Astrocyte of the cerebellum (primary cell): ENCODE measurements at regions not wholly inside any gene's neighbourhood (a gene's known extent, or its start where the extent isn't known, plus 50 kb on each side); places are given as distances from the start of the nearest gene placed in this dataset.

ENCODE experiments used
- DNase-seq: peaks from one replicate; pipeline ENCODE4 v3.0.0-alpha.2; 2011; ENCODE audit warnings: low read depth
- H3K4me3 ChIP-seq: 2 replicates; pipeline ENCODE4 v1.5.1; 2011; ENCODE audit warnings: mild to moderate bottlenecking, low read depth, low read length, moderate library complexity
- in situ Hi-C: cut with HindIII; loops from 2 replicates; pipeline ENCODE4 v1.10.0; 2017; ENCODE audit warnings: low sequenced_read_pairs
- TF ChIP-seq, protein P1 (sequence below): IDR thresholded peaks from 2 replicates; pipeline ENCODE4 v1.5.1; 2012; ENCODE audit warnings: low read length, low read depth, moderate library complexity, mild to moderate bottlenecking; ENCODE audit errors: missing control alignments

DNA sequence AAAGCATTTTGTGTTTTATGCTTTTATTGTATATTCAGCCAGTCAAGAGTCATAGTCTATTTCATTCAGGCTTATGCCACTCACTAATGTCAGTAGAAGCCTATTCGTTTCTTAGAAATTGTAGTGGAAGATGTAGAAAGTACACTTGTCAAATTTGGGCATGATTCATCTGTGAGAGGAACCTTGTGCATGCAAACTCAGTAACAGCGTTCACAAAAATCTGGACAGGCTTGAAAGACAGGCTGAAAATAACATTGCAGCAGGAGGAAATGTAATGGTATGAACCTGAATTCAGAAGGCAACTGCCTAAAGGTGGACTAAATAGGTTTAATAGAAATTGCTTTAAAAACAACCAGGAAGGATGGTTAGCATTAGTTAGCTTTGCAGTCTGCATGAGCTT is 213.5 kb downstream of the CMPK2 start:
- H3K4me3 ChIP-seq: no peak overlapping the region
- in situ Hi-C loops: no loop called here
- TF ChIP-seq, protein P1, sequence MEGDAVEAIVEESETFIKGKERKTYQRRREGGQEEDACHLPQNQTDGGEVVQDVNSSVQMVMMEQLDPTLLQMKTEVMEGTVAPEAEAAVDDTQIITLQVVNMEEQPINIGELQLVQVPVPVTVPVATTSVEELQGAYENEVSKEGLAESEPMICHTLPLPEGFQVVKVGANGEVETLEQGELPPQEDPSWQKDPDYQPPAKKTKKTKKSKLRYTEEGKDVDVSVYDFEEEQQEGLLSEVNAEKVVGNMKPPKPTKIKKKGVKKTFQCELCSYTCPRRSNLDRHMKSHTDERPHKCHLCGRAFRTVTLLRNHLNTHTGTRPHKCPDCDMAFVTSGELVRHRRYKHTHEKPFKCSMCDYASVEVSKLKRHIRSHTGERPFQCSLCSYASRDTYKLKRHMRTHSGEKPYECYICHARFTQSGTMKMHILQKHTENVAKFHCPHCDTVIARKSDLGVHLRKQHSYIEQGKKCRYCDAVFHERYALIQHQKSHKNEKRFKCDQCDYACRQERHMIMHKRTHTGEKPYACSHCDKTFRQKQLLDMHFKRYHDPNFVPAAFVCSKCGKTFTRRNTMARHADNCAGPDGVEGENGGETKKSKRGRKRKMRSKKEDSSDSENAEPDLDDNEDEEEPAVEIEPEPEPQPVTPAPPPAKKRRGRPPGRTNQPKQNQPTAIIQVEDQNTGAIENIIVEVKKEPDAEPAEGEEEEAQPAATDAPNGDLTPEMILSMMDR: no peak
- DNase-seq: no peak

DNA sequence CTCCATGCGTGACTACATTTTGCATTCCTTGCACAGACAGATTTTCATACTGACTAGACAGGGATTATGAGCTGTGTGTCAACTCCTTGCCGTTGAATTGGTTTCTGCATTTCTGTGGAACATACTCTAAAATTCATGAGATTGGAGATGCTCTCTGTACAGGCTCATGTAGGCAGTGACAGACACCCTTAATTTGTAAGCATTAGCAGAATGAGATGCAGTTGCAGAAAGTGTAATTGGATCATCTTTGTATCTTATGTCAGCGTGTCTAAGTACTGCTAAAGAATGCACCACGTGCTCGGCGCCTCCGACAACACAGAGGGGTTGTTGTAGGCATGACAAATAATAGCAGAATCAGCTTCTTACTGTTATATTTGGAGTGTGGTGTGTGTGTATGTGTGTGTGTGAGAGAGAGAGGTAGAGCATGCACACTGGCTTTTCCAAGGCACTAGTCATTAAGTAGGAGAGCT is 212.4 kb downstream of the CMPK2 start:
- in situ Hi-C loops: no loop called here
- TF ChIP-seq, protein P1: no peak

GRCh38 chr2:6654279-6654678 is 211.4 kb downstream of the CMPK2 start:
- in situ Hi-C loops: no loop called here

More for the DNA sequence above, 212.4 kb downstream of the CMPK2 start:
- no peak overlapping the region for H3K4me3 ChIP-seq
- DNase-seq: no peak

GRCh38 chr2:6656633-6657032 is 209.1 kb downstream of the CMPK2 start:
- in situ Hi-C loops: no loop called here
- DNase-seq: no peak
- TF ChIP-seq, protein P1: no peak
- no peak overlapping the region for H3K4me3 ChIP-seq

More at GRCh38 chr2:6654279-6654678, 211.4 kb downstream of the CMPK2 start:
- no peak overlapping the region for H3K4me3 ChIP-seq
- TF ChIP-seq, protein P1: no peak
- no peak for DNase-seq

DNA sequence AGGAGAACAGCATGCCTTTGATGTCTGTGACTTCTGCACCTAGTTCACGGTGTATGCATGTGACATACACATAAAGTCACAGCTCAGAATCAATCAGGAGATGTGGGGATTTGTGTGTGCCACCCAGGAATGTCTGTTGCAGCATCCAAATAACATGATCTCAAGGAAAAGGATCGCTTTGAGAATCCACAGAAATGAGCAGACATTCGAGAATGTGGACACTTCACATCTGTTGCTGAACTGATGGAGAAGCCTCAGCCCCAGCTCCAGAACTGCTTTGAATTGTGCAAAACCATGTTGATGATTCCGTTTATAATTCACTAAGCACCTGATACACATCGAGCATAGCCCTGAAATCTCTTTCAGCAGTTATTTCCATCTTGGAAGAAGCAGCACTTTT is 208.6 kb downstream of the CMPK2 start:
- DNase-seq: no peak
- no peak overlapping the region for H3K4me3 ChIP-seq
- in situ Hi-C loops: no loop called here
- TF ChIP-seq, protein P1: no peak

DNA sequence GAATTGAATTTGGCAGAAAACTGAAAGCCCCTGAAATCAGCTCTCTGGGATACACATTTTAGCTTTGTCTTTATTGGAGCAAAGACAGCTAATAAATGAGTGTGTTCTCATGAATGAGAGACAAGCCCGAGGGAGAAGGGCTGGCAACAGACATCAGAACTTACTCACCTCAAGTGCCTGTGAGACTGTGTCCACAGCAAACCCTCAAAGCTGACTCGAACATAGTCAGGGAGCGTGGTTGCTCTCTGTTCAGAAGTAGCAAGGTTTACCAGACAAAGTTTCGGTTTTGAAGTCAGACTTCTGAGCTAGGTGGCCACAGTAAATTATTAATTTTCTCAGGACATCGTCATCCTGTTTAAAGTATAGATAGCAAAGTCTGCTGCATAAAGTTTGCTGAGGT is 207.9 kb downstream of the CMPK2 start:
- in situ Hi-C loops: no loop called here
- TF ChIP-seq, protein P1: no peak
- H3K4me3 ChIP-seq: no peak overlapping the region
- DNase-seq: no peak

- H3K4me3 ChIP-seq: no peak overlapping the region
- TF ChIP-seq, protein P1: no peak
- in situ Hi-C loops: no loop called here
- DNase-seq: no peak
Observed at GRCh38 chr2:6664332-6665061, 201.2 kb downstream of the CMPK2 start.
